ENCODE measurements at regions not wholly inside any gene's neighbourhood (a gene's known extent, or its start where the extent isn't known, plus 50 kb on each side); places are given as distances from the start of the nearest gene placed in this dataset.

DNA sequence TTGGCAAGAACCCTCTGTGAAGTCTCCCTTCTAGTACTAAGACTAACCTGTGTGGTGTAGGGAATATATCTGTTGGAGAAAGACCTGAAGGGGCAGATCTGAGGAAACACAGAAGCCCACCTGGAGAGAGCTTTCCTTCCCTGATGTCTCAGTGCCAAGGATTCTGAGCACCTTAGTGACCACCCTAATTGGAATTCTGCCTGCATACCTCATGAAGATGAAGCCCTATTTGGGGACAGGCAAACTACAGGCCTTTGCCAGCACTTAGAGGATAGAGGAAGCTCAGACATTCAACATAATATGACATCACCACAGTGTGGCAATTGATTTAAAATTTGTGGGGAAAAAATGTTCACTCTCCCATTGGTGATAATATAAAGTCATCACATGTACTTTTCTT, 766.2 kb upstream of the KIRREL3 start:
- H3K36me3 ChIP-seq (ENCODE audit: insufficient read depth, low read length), result no peaks in the 10 kb centered on the region
- peaks cover 3% of the 10 kb centered on the region for H3K4me1 Mint-ChIP-seq (ENCODE audit: low read depth, unreplicated experiment)
- H3K4me1 ChIP-seq (ENCODE audit: insufficient read depth, low read length), result no peaks in the 10 kb centered on the region
- DNase-seq (ENCODE audit: low read depth) (no peak), FAIRE-seq (no peak)
- no peaks in the 10 kb centered on the region for H4K20me1 ChIP-seq (ENCODE audit: insufficient read depth, low read length)
- TF ChIP-seq EZH2 (IDR thresholded peaks at IDR 0.05; ENCODE audit: insufficient read depth, low read length) (no peak), CTCF (IDR thresholded peaks at IDR 0.05; ENCODE audit: insufficient read depth, low read depth, low read length) (no peak)
- no peak overlapping the region for H3K9ac ChIP-seq (ENCODE audit: low read length)
- no peak overlapping the region for H3K27ac Mint-ChIP-seq (ENCODE audit: unreplicated experiment)
- H3K27ac ChIP-seq (ENCODE audit: low read depth, low read length), result no peak overlapping the region
- no peak overlapping the region for H3K4me3 Mint-ChIP-seq (ENCODE audit: unreplicated experiment)
- no peaks in the 10 kb centered on the region for H3K9me3 ChIP-seq (ENCODE audit: insufficient read depth, low read depth, low read length)
- H3K79me2 ChIP-seq (ENCODE audit: insufficient read depth, low read length), result no peaks in the 10 kb centered on the region
- H3K27me3 Mint-ChIP-seq (ENCODE audit: low read depth, unreplicated experiment), result no peaks in the 10 kb centered on the region
- H3K36me3 Mint-ChIP-seq (ENCODE audit: low read depth, unreplicated experiment), result no peaks in the 10 kb centered on the region
- no peak overlapping the region for H2AFZ ChIP-seq (ENCODE audit: low read depth, low read length)
- no peaks in the 10 kb centered on the region for H3K9me3 Mint-ChIP-seq (ENCODE audit: unreplicated experiment)
- H3K4me2 ChIP-seq (ENCODE audit: low read length), result no peak overlapping the region
- H3K4me3 ChIP-seq (ENCODE audit: insufficient read depth, low read depth, low read length), result no peak overlapping the region
- H3K27me3 ChIP-seq (ENCODE audit: insufficient read depth, low read length), result no peaks in the 10 kb centered on the region

DNA sequence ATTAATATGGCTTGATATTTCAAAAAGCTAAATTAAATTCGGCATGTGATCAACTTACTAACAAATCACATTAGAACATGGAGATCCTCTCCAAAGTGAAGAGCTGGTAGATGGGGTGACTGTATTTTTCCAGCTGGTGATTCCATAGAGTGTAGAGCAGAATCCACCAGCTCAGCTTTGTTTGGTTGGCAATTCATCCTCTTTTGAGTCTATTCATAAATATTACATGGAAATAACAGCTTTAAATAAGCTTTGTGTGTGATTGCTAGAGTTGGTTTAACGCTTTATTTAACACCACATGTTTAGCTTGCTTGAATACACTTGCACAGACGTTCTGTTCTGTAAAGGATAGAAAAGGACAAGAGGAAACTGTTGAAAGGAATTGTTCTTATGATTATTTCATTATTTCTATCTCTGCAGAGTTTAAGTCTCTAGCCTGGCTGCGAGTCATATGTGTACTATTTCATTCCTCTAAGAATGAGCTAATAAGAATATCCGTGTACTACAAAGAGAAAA, 738.3 kb upstream of the KIRREL3 start:
- no peaks in the 10 kb centered on the region for H3K9me3 Mint-ChIP-seq (ENCODE audit: unreplicated experiment)
- no peak overlapping the region for H3K4me3 Mint-ChIP-seq (ENCODE audit: unreplicated experiment)
- Histone ChIP-seq H3K4me1 (ENCODE audit: insufficient read depth, low read length) (no peaks in the 10 kb centered on the region), H3K4me2 (ENCODE audit: low read length) (no peak overlapping the region), H3K79me2 (ENCODE audit: insufficient read depth, low read length) (no peaks in the 10 kb centered on the region), H3K27me3 (ENCODE audit: insufficient read depth, low read length) (no peaks in the 10 kb centered on the region), H3K9ac (ENCODE audit: low read length) (no peak overlapping the region), H3K27ac (ENCODE audit: low read depth, low read length) (no peak overlapping the region), H4K20me1 (ENCODE audit: insufficient read depth, low read length) (no peaks in the 10 kb centered on the region), H3K36me3 (ENCODE audit: insufficient read depth, low read length) (no peaks in the 10 kb centered on the region), H3K4me3 (ENCODE audit: insufficient read depth, low read depth, low read length) (no peak overlapping the region), H2AFZ (ENCODE audit: low read depth, low read length) (no peak overlapping the region), H3K9me3 (ENCODE audit: insufficient read depth, low read depth, low read length) (no peaks in the 10 kb centered on the region)
- TF ChIP-seq CTCF (IDR thresholded peaks at IDR 0.05; ENCODE audit: insufficient read depth, low read depth, low read length) (no peak), EZH2 (IDR thresholded peaks at IDR 0.05; ENCODE audit: insufficient read depth, low read length) (no peak)
- DNase-seq (ENCODE audit: low read depth), result no peak
- no peaks in the 10 kb centered on the region for H3K36me3 Mint-ChIP-seq (ENCODE audit: low read depth, unreplicated experiment)
- H3K27me3 Mint-ChIP-seq (ENCODE audit: low read depth, unreplicated experiment), result peaks cover 4% of the 10 kb centered on the region
- H3K4me1 Mint-ChIP-seq (ENCODE audit: low read depth, unreplicated experiment), result no peaks in the 10 kb centered on the region
- FAIRE-seq, result no peak
- H3K27ac Mint-ChIP-seq (ENCODE audit: unreplicated experiment), result no peak overlapping the region

- no peak overlapping the region for H3K27ac Mint-ChIP-seq (ENCODE audit: unreplicated experiment)
- no peak overlapping the region for H3K27ac ChIP-seq (ENCODE audit: low read depth, low read length)
- DNase-seq (ENCODE audit: low read depth), result no peak
These were observed 736.9 kb upstream of the KIRREL3 start for GRCh38 chr11:127737499-127737898.

More at GRCh38 chr11:127737499-127737898, 736.9 kb upstream of the KIRREL3 start:
- Histone ChIP-seq H3K4me1 (ENCODE audit: insufficient read depth, low read length) (no peaks in the 10 kb centered on the region), H2AFZ (ENCODE audit: low read depth, low read length) (no peak overlapping the region), H3K4me2 (ENCODE audit: low read length) (no peak overlapping the region), H3K9me3 (ENCODE audit: insufficient read depth, low read depth, low read length) (no peaks in the 10 kb centered on the region), H3K79me2 (ENCODE audit: insufficient read depth, low read length) (no peaks in the 10 kb centered on the region), H3K9ac (ENCODE audit: low read length) (no peak overlapping the region), H3K27me3 (ENCODE audit: insufficient read depth, low read length) (no peaks in the 10 kb centered on the region), H4K20me1 (ENCODE audit: insufficient read depth, low read length) (no peaks in the 10 kb centered on the region), H3K4me3 (ENCODE audit: insufficient read depth, low read depth, low read length) (no peak overlapping the region), H3K36me3 (ENCODE audit: insufficient read depth, low read length) (no peaks in the 10 kb centered on the region)
- no peak for FAIRE-seq
- Mint-ChIP-seq H3K4me3 (ENCODE audit: unreplicated experiment) (no peak overlapping the region), H3K36me3 (ENCODE audit: low read depth, unreplicated experiment) (no peaks in the 10 kb centered on the region), H3K27me3 (ENCODE audit: low read depth, unreplicated experiment) (peaks cover 4% of the 10 kb centered on the region), H3K9me3 (ENCODE audit: unreplicated experiment) (no peaks in the 10 kb centered on the region), H3K4me1 (ENCODE audit: low read depth, unreplicated experiment) (no peaks in the 10 kb centered on the region)
- TF ChIP-seq CTCF (IDR thresholded peaks at IDR 0.05; ENCODE audit: insufficient read depth, low read depth, low read length) (no peak), EZH2 (IDR thresholded peaks at IDR 0.05; ENCODE audit: insufficient read depth, low read length) (no peak)

All from astrocyte (in vitro differentiated cells and primary cell).